Fibroblast of lung (primary cell): ENCODE measurements at regions not wholly inside any gene's neighbourhood (a gene's known extent, or its start where the extent isn't known, plus 50 kb on each side); places are given as distances from the start of the nearest gene placed in this dataset.

Experiments
- CTCF ChIP-seq, 2 donors: IDR thresholded peaks in 1 of 2; conservative IDR thresholded peaks in 1 of 2; 1 replicate in 1 of 2; 2 replicates in 1 of 2; pipeline ENCODE4 v1.5.1; 2011 to 2012; ENCODE audit warnings: low read length in 2 of 2, control low read depth in 1 of 2, inconsistent platforms in 1 of 2, low read depth in 1 of 2, mild to moderate bottlenecking in 1 of 2
- EZH2 ChIP-seq: IDR thresholded peaks from 2 replicates; pipeline ENCODE4 v1.5.1; 2012; ENCODE audit warnings: low read length, control low read depth, mild to moderate bottlenecking; ENCODE audit errors: missing control alignments

DNA sequence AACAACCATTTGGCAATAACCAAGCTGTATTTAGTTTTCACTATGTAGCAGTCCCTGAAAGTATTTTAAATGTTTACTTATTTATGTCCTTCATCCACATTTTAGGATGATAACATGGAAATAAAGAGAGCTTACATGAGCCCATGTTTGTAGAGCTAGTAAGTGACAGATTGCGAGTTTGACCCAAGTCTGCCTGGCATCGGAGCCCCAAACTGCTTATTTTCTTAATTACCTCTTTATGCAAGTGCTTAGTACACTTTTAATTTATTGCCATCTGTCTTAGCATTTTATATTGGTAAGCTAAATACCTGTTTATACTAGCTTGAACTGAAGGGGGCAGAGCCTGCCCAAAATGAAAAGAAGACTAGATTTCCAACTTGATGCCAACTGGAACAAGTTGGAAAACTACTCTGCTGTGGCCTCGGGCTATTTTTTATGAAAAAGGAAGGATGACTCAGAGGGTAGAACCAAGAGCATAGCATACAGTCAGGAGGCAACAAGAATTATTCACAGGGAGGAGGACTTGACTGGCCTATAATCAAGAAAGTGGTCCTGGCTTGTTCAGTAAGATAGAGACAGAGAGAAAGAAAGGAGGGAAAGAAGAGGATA is 150.2 kb downstream of the NDFIP2 start:
- TF ChIP-seq CTCF (conservative IDR thresholded peaks at IDR 0.05 in 1 of 2, IDR thresholded peaks at IDR 0.05 in 1 of 2; ENCODE audit: low read depth in 1 of 2, low read length in 2 of 2) (peak; percentile 23 to 30), EZH2 (no peak)
